ENCODE measurements at regions not wholly inside any gene's neighbourhood (a gene's known extent, or its start where the extent isn't known, plus 50 kb on each side); places are given as distances from the start of the nearest gene placed in this dataset.

DNA sequence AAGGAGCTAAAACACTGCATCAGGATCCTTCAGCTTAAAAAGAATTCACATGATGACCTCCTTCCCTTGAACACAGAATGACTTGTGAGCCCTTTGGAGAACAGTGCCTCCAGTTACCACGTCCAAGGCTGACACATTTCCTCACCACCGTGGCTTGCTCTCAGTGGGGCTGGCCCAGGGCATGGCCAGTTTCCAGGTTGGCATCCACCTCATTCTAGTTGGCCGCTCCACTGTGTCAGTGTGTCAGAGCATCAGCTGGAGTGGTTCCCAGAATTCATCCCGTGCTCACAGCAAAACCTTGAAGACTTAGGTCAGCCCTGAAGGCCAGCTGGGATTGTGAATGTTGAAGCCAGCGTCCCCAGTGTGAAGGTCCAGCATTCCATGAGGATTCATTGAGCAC, 158.5 kb downstream of the INSIG2 start:
- no peaks in the 10 kb centered on the region for H3K36me3 ChIP-seq (ENCODE audit: insufficient read depth, low read length)
- H3K4me3 Mint-ChIP-seq (ENCODE audit: unreplicated experiment), result no peak overlapping the region
- H3K27me3 ChIP-seq (ENCODE audit: insufficient read depth, low read length), result no peaks in the 10 kb centered on the region
- H3K27ac Mint-ChIP-seq (ENCODE audit: unreplicated experiment), result no peak overlapping the region
- peaks cover 4% of the 10 kb centered on the region for H3K9me3 Mint-ChIP-seq (ENCODE audit: unreplicated experiment)
- no peak overlapping the region for H3K27ac ChIP-seq (ENCODE audit: low read depth, low read length)
- DNase-seq (ENCODE audit: low read depth), result no peak
- peaks cover 26% of the 10 kb centered on the region for H3K4me1 Mint-ChIP-seq (ENCODE audit: low read depth, unreplicated experiment)
- no peak overlapping the region for H2AFZ ChIP-seq (ENCODE audit: low read depth, low read length)
- peaks cover 17% of the 10 kb centered on the region for H3K4me1 ChIP-seq (ENCODE audit: insufficient read depth, low read length)
- H4K20me1 ChIP-seq (ENCODE audit: insufficient read depth, low read length), result no peaks in the 10 kb centered on the region
- H3K9me3 ChIP-seq (ENCODE audit: insufficient read depth, low read depth, low read length), result no peaks in the 10 kb centered on the region
- H3K4me2 ChIP-seq (ENCODE audit: low read length), result no peak overlapping the region
- peaks cover 12% of the 10 kb centered on the region for H3K27me3 Mint-ChIP-seq (ENCODE audit: low read depth, unreplicated experiment)
- H3K4me3 ChIP-seq (ENCODE audit: insufficient read depth, low read depth, low read length), result no peak overlapping the region
- no peak overlapping the region for H3K9ac ChIP-seq (ENCODE audit: low read length)
- H3K36me3 Mint-ChIP-seq (ENCODE audit: low read depth, unreplicated experiment), result peaks cover 3% of the 10 kb centered on the region
- no peak for FAIRE-seq
- no peaks in the 10 kb centered on the region for H3K79me2 ChIP-seq (ENCODE audit: insufficient read depth, low read length)
- no peak for TF ChIP-seq EZH2 (IDR thresholded peaks at IDR 0.05; ENCODE audit: insufficient read depth, low read length)
- TF ChIP-seq, protein P1, sequence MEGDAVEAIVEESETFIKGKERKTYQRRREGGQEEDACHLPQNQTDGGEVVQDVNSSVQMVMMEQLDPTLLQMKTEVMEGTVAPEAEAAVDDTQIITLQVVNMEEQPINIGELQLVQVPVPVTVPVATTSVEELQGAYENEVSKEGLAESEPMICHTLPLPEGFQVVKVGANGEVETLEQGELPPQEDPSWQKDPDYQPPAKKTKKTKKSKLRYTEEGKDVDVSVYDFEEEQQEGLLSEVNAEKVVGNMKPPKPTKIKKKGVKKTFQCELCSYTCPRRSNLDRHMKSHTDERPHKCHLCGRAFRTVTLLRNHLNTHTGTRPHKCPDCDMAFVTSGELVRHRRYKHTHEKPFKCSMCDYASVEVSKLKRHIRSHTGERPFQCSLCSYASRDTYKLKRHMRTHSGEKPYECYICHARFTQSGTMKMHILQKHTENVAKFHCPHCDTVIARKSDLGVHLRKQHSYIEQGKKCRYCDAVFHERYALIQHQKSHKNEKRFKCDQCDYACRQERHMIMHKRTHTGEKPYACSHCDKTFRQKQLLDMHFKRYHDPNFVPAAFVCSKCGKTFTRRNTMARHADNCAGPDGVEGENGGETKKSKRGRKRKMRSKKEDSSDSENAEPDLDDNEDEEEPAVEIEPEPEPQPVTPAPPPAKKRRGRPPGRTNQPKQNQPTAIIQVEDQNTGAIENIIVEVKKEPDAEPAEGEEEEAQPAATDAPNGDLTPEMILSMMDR (IDR thresholded peaks at IDR 0.05; ENCODE audit: insufficient read depth, low read depth, low read length), result no peak

DNA sequence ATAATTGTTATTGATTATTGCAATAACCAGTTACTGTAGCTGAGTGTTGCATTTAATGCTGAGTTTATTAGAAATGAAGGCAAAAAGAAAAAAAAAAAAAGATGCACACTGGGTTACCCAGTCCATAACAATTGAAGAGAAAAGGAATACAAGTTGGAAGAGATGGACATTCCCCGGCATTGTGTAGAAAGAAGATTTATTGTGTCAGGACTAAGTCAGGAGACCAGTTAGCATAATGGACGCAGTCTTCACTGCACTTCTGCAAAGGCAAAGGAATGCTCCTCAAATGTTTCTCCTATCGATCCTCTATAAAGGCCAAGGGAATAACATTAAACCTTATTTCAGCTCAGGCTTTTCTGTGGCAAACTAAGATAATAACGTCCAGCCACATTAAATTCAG, 157.8 kb downstream of the INSIG2 start:
- no peak for FAIRE-seq
- H3K4me2 ChIP-seq (ENCODE audit: low read length), result no peak overlapping the region
- H2AFZ ChIP-seq (ENCODE audit: low read depth, low read length), result no peak overlapping the region
- H4K20me1 ChIP-seq (ENCODE audit: insufficient read depth, low read length), result no peaks in the 10 kb centered on the region
- H3K27ac ChIP-seq (ENCODE audit: low read depth, low read length), result no peak overlapping the region
- Mint-ChIP-seq H3K36me3 (ENCODE audit: low read depth, unreplicated experiment) (peaks cover 3% of the 10 kb centered on the region), H3K27me3 (ENCODE audit: low read depth, unreplicated experiment) (peaks cover 16% of the 10 kb centered on the region), H3K27ac (ENCODE audit: unreplicated experiment) (no peak overlapping the region), H3K4me1 (ENCODE audit: low read depth, unreplicated experiment) (peaks cover 21% of the 10 kb centered on the region), H3K4me3 (ENCODE audit: unreplicated experiment) (no peak overlapping the region), H3K9me3 (ENCODE audit: unreplicated experiment) (peaks cover 4% of the 10 kb centered on the region)
- H3K4me1 ChIP-seq (ENCODE audit: insufficient read depth, low read length), result peaks cover 17% of the 10 kb centered on the region
- DNase-seq (ENCODE audit: low read depth), result no peak
- H3K27me3 ChIP-seq (ENCODE audit: insufficient read depth, low read length), result no peaks in the 10 kb centered on the region
- H3K9ac ChIP-seq (ENCODE audit: low read length), result no peak overlapping the region
- no peak overlapping the region for H3K4me3 ChIP-seq (ENCODE audit: insufficient read depth, low read depth, low read length)
- no peaks in the 10 kb centered on the region for H3K79me2 ChIP-seq (ENCODE audit: insufficient read depth, low read length)
- H3K9me3 ChIP-seq (ENCODE audit: insufficient read depth, low read depth, low read length), result no peaks in the 10 kb centered on the region
- no peaks in the 10 kb centered on the region for H3K36me3 ChIP-seq (ENCODE audit: insufficient read depth, low read length)
- TF ChIP-seq, protein P1 (IDR thresholded peaks at IDR 0.05; ENCODE audit: insufficient read depth, low read depth, low read length), result no peak
- no peak for TF ChIP-seq EZH2 (IDR thresholded peaks at IDR 0.05; ENCODE audit: insufficient read depth, low read length)

DNA sequence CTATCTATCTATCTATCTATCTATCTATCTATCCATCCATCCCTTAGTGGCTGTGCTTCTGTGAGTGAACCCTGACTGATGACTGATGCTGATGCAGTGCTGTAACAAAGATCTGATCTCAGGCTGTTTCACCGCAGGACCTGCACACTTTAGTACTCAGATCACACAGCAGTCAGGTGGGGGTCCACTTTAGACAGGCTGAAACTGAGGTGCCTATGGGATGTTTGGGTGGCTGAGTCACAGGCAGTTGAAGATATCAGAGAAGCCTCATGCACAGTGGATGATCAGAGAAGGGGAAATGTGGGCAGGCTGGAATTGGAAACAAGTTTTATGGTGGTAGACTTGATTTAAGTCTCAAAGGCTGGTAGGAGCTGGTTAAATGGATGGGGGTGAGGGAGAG, 156.4 kb downstream of the INSIG2 start:
- no peak for FAIRE-seq

More for the DNA sequence above, 156.4 kb downstream of the INSIG2 start:
- DNase-seq (ENCODE audit: low read depth), result no peak
- Histone ChIP-seq H3K27ac (ENCODE audit: low read depth, low read length) (no peak overlapping the region), H3K9me3 (ENCODE audit: insufficient read depth, low read depth, low read length) (no peaks in the 10 kb centered on the region), H2AFZ (ENCODE audit: low read depth, low read length) (no peak overlapping the region), H3K79me2 (ENCODE audit: insufficient read depth, low read length) (no peaks in the 10 kb centered on the region), H3K27me3 (ENCODE audit: insufficient read depth, low read length) (no peaks in the 10 kb centered on the region), H3K4me2 (ENCODE audit: low read length) (no peak overlapping the region), H3K4me1 (ENCODE audit: insufficient read depth, low read length) (peaks cover 5% of the 10 kb centered on the region), H3K9ac (ENCODE audit: low read length) (no peak overlapping the region), H3K36me3 (ENCODE audit: insufficient read depth, low read length) (no peaks in the 10 kb centered on the region), H4K20me1 (ENCODE audit: insufficient read depth, low read length) (no peaks in the 10 kb centered on the region), H3K4me3 (ENCODE audit: insufficient read depth, low read depth, low read length) (no peak overlapping the region)
- Mint-ChIP-seq H3K4me1 (ENCODE audit: low read depth, unreplicated experiment) (peaks cover 13% of the 10 kb centered on the region), H3K9me3 (ENCODE audit: unreplicated experiment) (peaks cover 4% of the 10 kb centered on the region), H3K27me3 (ENCODE audit: low read depth, unreplicated experiment) (peaks cover 20% of the 10 kb centered on the region), H3K36me3 (ENCODE audit: low read depth, unreplicated experiment) (peaks cover 3% of the 10 kb centered on the region), H3K4me3 (ENCODE audit: unreplicated experiment) (no peak overlapping the region), H3K27ac (ENCODE audit: unreplicated experiment) (no peak overlapping the region)
- TF ChIP-seq EZH2 (IDR thresholded peaks at IDR 0.05; ENCODE audit: insufficient read depth, low read length), result no peak
- TF ChIP-seq, protein P1 (IDR thresholded peaks at IDR 0.05; ENCODE audit: insufficient read depth, low read depth, low read length), result no peak
